Suppressor macrophage treated with lipopolysaccharide for 1 hour (primary cell): ENCODE measurements at regions not wholly inside any gene's neighbourhood (a gene's known extent, or its start where the extent isn't known, plus 50 kb on each side); places are given as distances from the start of the nearest gene placed in this dataset.

ENCODE experiments used
- DNase-seq, 3 donors: peaks; one replicate each; pipeline ENCODE4 v3.0.0-alpha.2; 2020 to 2022

- DNase-seq: no peak
Observed at GRCh38 chr21:15401331-15401730, 328.5 kb upstream of the USP25 start.

- no peak for DNase-seq
Observed at GRCh38 chr21:15405214-15405613, 324.6 kb upstream of the USP25 start.

- DNase-seq: no peak
Observed at GRCh38 chr21:15406791-15407190, 323.0 kb upstream of the USP25 start.

GRCh38 chr21:15407585-15407984 is 322.2 kb upstream of the USP25 start:
- no peak for DNase-seq

GRCh38 chr21:15408089-15408488 is 321.7 kb upstream of the USP25 start:
- no peak for DNase-seq

GRCh38 chr21:15409031-15409430 is 320.8 kb upstream of the USP25 start:
- DNase-seq: no peak

GRCh38 chr21:15410853-15411252 is 318.9 kb upstream of the USP25 start:
- no peak for DNase-seq

GRCh38 chr21:15414057-15414456 is 315.7 kb upstream of the USP25 start:
- DNase-seq: peak; percentile 63 to 91 (median 71)

- peak in 2 of 3 donors; percentile 4 to 33 for DNase-seq
Observed at GRCh38 chr21:15415541-15416261, 314.1 kb upstream of the USP25 start.

GRCh38 chr21:15421441-15421881 is 308.3 kb upstream of the USP25 start:
- no peak for DNase-seq

GRCh38 chr21:15421947-15422346 is 307.8 kb upstream of the USP25 start:
- DNase-seq: peak in 1 of 3 donors; percentile 51

GRCh38 chr21:15422783-15423182 is 307.0 kb upstream of the USP25 start:
- DNase-seq: peak in 2 of 3 donors; percentile 31 to 58

GRCh38 chr21:15423676-15424445 is 305.9 kb upstream of the USP25 start:
- peak in 2 of 3 donors; percentile 21 to 49 for DNase-seq

GRCh38 chr21:15425049-15425448 is 304.7 kb upstream of the USP25 start:
- DNase-seq: no peak

- DNase-seq: no peak
Observed at GRCh38 chr21:15430023-15430422, 299.8 kb upstream of the USP25 start.

- DNase-seq: no peak
Observed at GRCh38 chr21:15430577-15430976, 299.2 kb upstream of the USP25 start.

- no peak for DNase-seq
Observed at GRCh38 chr21:15431053-15431452, 298.7 kb upstream of the USP25 start.

- DNase-seq: no peak
Observed at GRCh38 chr21:15433091-15433490, 296.7 kb upstream of the USP25 start.

- DNase-seq: no peak
Observed at GRCh38 chr21:15434163-15434905, 295.4 kb upstream of the USP25 start.

- no peak for DNase-seq
Observed at GRCh38 chr21:15436031-15436430, 293.8 kb upstream of the USP25 start.

GRCh38 chr21:15437883-15438282 is 291.9 kb upstream of the USP25 start:
- DNase-seq: peak; percentile 46 to 66 (median 58)

- no peak for DNase-seq
Observed at GRCh38 chr21:15439726-15440125, 290.1 kb upstream of the USP25 start.

- no peak for DNase-seq
Observed at GRCh38 chr21:15441060-15441493, 288.7 kb upstream of the USP25 start.
